ENCODE measurements at regions not wholly inside any gene's neighbourhood (a gene's known extent, or its start where the extent isn't known, plus 50 kb on each side); places are given as distances from the start of the nearest gene placed in this dataset.
A peak's percentile ranks its signal among the peaks of the same experiment; 100 is the strongest.

- no peak for TF ChIP-seq POLR2A (IDR thresholded peaks at IDR 0.05)
- in situ Hi-C loops (cut with MboI; ENCODE audit: low sequenced_read_pairs in 4 of 4) = no loop called here
- Histone ChIP-seq H3K4me1 (no peaks in the 10 kb centered on the region), H3K9me3 (no peaks in the 10 kb centered on the region), H3K36me3 (no peaks in the 10 kb centered on the region), H3K27me3 (no peaks in the 10 kb centered on the region), H3K4me3 (no peak overlapping the region), H3K27ac (no peak overlapping the region)
- intact Hi-C loops (cut with DNase I; ENCODE audit: low total_unique reads) = no loop called here
- ATAC-seq (no peak), DNase-seq (no peak)
Observed at GRCh38 chr2:8255448-8255800, 426.4 kb upstream of the ID2 start.

- no peak overlapping the region for H3K4me3 ChIP-seq
- H3K27me3 ChIP-seq = no peaks in the 10 kb centered on the region
- intact Hi-C loops (cut with DNase I; ENCODE audit: low total_unique reads) (no loop called here), in situ Hi-C loops (cut with MboI; ENCODE audit: low sequenced_read_pairs in 4 of 4) (no loop called here)
- no peak for DNase-seq
- H3K9me3 ChIP-seq = no peaks in the 10 kb centered on the region
- H3K4me1 ChIP-seq = no peaks in the 10 kb centered on the region
- H3K27ac ChIP-seq = no peak overlapping the region
- no peaks in the 10 kb centered on the region for H3K36me3 ChIP-seq
- TF ChIP-seq POLR2A (IDR thresholded peaks at IDR 0.05) (no peak), CTCF (IDR thresholded peaks at IDR 0.05 in 4 of 5, conservative IDR thresholded peaks at IDR 0.05 in 1 of 5) (no peak)
- no peak for ATAC-seq
Observed at GRCh38 chr2:8256905-8257304, 425.0 kb upstream of the ID2 start.

GRCh38 chr2:8257502-8257901 is 424.4 kb upstream of the ID2 start:
- Histone ChIP-seq H3K4me1 (no peaks in the 10 kb centered on the region), H3K4me3 (no peak overlapping the region), H3K9me3 (no peaks in the 10 kb centered on the region), H3K36me3 (no peaks in the 10 kb centered on the region), H3K27me3 (no peaks in the 10 kb centered on the region), H3K27ac (no peak overlapping the region)
- DNase-seq (no peak), ATAC-seq (no peak)
- intact Hi-C loops (cut with DNase I; ENCODE audit: low total_unique reads) = no loop called here
- TF ChIP-seq CTCF (IDR thresholded peaks at IDR 0.05 in 4 of 5, conservative IDR thresholded peaks at IDR 0.05 in 1 of 5) = no peak
- no peak for TF ChIP-seq POLR2A (IDR thresholded peaks at IDR 0.05)
- in situ Hi-C loops (cut with MboI; ENCODE audit: low sequenced_read_pairs in 4 of 4) = no loop called here

- TF ChIP-seq CTCF (IDR thresholded peaks at IDR 0.05 in 4 of 5, conservative IDR thresholded peaks at IDR 0.05 in 1 of 5) (no peak), POLR2A (IDR thresholded peaks at IDR 0.05) (no peak)
- in situ Hi-C loops (cut with MboI; ENCODE audit: low sequenced_read_pairs in 4 of 4) = no loop called here
- intact Hi-C loops (cut with DNase I; ENCODE audit: low total_unique reads) = no loop called here
Observed at GRCh38 chr2:8258406-8258805, 423.4 kb upstream of the ID2 start.

GRCh38 chr2:8259106-8259840 is 422.6 kb upstream of the ID2 start:
- no peak overlapping the region for H3K27ac ChIP-seq
- TF ChIP-seq CTCF (IDR thresholded peaks at IDR 0.05 in 4 of 5, conservative IDR thresholded peaks at IDR 0.05 in 1 of 5) = no peak
- TF ChIP-seq POLR2A (IDR thresholded peaks at IDR 0.05) = no peak
- H3K9me3 ChIP-seq = no peaks in the 10 kb centered on the region
- ATAC-seq (no peak), DNase-seq (peak in 1 of 2 donors; percentile 24)
- intact Hi-C loops (cut with DNase I; ENCODE audit: low total_unique reads) = no loop called here
- H3K27me3 ChIP-seq = no peaks in the 10 kb centered on the region
- in situ Hi-C loops (cut with MboI; ENCODE audit: low sequenced_read_pairs in 4 of 4) = no loop called here
- H3K36me3 ChIP-seq = no peaks in the 10 kb centered on the region
- H3K4me1 ChIP-seq = no peaks in the 10 kb centered on the region
- H3K4me3 ChIP-seq = no peak overlapping the region

More at GRCh38 chr2:8258406-8258805, 423.4 kb upstream of the ID2 start:
- Histone ChIP-seq H3K4me3 (no peak overlapping the region), H3K36me3 (no peaks in the 10 kb centered on the region), H3K27me3 (no peaks in the 10 kb centered on the region), H3K9me3 (no peaks in the 10 kb centered on the region), H3K27ac (no peak overlapping the region), H3K4me1 (no peaks in the 10 kb centered on the region)
- ATAC-seq (no peak), DNase-seq (no peak)
